HepG2 (cell line): ENCODE measurements at regions not wholly inside any gene's neighbourhood (a gene's known extent, or its start where the extent isn't known, plus 50 kb on each side); places are given as distances from the start of the nearest gene placed in this dataset.

Source experiments
- CHD4 ChIP-seq: fragments of 200-600 bp; sonication (generic); IDR thresholded peaks from 2 replicates; pipeline ENCODE4 v1.7.0; 2017; ENCODE audit warnings: mild to moderate bottlenecking, low read length, borderline replicate concordance
- EHMT2 ChIP-seq: fragments of 200-600 bp; sonication (generic); IDR thresholded peaks from 2 replicates; pipeline ENCODE4 v1.7.0; 2017; ENCODE audit warnings: antibody characterized with exemption, low read depth, low read length, borderline replicate concordance
- MTERF4 ChIP-seq: sonication (generic); formaldehyde crosslinking; IDR thresholded peaks from 2 replicates; pipeline ENCODE4 v1.8.0; 2023; ENCODE audit warnings: mild to moderate bottlenecking, missing genetic modification reagents
- POLR2A ChIP-seq, 2 experiments: IDR thresholded peaks; 2 replicates each; pipeline ENCODE4 v1.6.1; 2011; ENCODE audit warnings: low read depth in 2 of 2, low read length in 2 of 2, mild to moderate bottlenecking in 1 of 2, moderate library complexity in 1 of 2; ENCODE audit not compliant: insufficient read depth in 1 of 2
- SAP130 ChIP-seq: IDR thresholded peaks from 2 replicates; pipeline ENCODE4 v1.6.1; 2016; ENCODE audit warnings: low read depth
- SETDB1 ChIP-seq: sonication (generic); formaldehyde crosslinking; IDR thresholded peaks from 2 replicates; pipeline ENCODE4 v1.5.1; 2020; ENCODE audit warnings: missing genetic modification reagents, mild to moderate bottlenecking, borderline replicate concordance
- ZBTB43 ChIP-seq: sonication (generic); formaldehyde crosslinking; conservative IDR thresholded peaks from 2 replicates; pipeline ENCODE4 v1.4.0; 2020; ENCODE audit warnings: missing genetic modification reagents
- ZNF263 ChIP-seq: sonication (generic); formaldehyde crosslinking; IDR thresholded peaks from 2 replicates; pipeline ENCODE4 v1.4.0; 2020; ENCODE audit warnings: missing genetic modification reagents
- ZNF274 ChIP-seq: sonication (generic); formaldehyde crosslinking; IDR thresholded peaks from 2 replicates; pipeline ENCODE4 v1.5.1; 2020; ENCODE audit warnings: mild to moderate bottlenecking, missing genetic modification reagents
- ZNF362 ChIP-seq: sonication (generic); formaldehyde crosslinking; IDR thresholded peaks from 2 replicates; pipeline ENCODE4 v1.4.0; 2020; ENCODE audit warnings: missing genetic modification reagents, mild to moderate bottlenecking, borderline replicate concordance

GRCh38 chr3:88930611-88931010, 176.8 kb upstream of the EPHA3 start:
- TF ChIP-seq EHMT2 (no peak), ZBTB43 (CRISPR knock-in tag) (no peak), CHD4 (no peak), SETDB1 (no peak), SAP130 (CRISPR knock-in tag) (no peak), ZNF362 (CRISPR knock-in tag) (no peak), ZNF263 (CRISPR knock-in tag) (no peak), ZNF274 (CRISPR knock-in tag) (no peak), POLR2A (IDR thresholded peaks at IDR 0.05; ENCODE audit: insufficient read depth in 1 of 2, low read depth in 2 of 2, low read length in 2 of 2) (no peak), MTERF4 (no peak)
